NB4 (cell line): ENCODE measurements at regions not wholly inside any gene's neighbourhood (a gene's known extent, or its start where the extent isn't known, plus 50 kb on each side); places are given as distances from the start of the nearest gene placed in this dataset.
"Not testable (repeated sequence)": the region's sequence is repeated elsewhere in the genome, so short reads cannot be mapped to it uniquely, and the experiment has no call there.

Source experiments
- DNase-seq: peaks from one replicate; pipeline ENCODE4 v3.0.0; 2010; ENCODE audit warnings: low read depth
- H3K4me3 ChIP-seq: one replicate; pipeline ENCODE4 v1.5.1; 2011; ENCODE audit warnings: mild to moderate bottlenecking, low read depth, low read length, moderate library complexity
- MYC ChIP-seq: IDR thresholded peaks from 2 replicates; pipeline ENCODE4 v1.6.1; 2011; ENCODE audit warnings: low read depth, low read length
- POLR2A ChIP-seq: IDR thresholded peaks from 2 replicates; pipeline ENCODE4 v1.6.1; 2011; ENCODE audit warnings: mild to moderate bottlenecking; ENCODE audit not compliant: insufficient read length; ENCODE audit errors: extremely low read depth
- TF ChIP-seq, protein P1 (sequence below): IDR thresholded peaks from one replicate; pipeline ENCODE4 v1.5.1; 2012; ENCODE audit warnings: low read depth, low read length
- TF ChIP-seq, protein P2 (sequence below): IDR thresholded peaks from 2 replicates; pipeline ENCODE4 v1.6.1; 2011; ENCODE audit warnings: low read depth, low read length

DNA sequence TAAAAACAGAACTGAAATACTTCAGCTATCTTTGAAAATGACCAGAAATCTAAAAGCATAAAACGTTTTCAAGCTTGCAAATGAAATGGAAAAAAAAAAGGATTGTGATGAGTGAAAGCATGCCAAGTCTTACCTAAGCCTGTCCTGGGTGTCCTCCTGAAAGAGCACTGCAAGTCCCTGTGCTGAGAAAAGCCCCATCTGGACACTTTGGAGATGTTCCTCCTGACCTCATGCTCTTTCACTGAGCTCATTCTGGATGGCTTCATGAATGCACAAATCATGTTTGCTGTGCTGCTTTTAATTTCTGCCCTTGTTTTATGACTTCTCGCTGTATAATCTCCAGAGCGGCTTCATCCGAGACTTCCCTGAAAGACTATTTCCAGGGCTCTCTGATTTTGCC, 136.0 kb downstream of the SOD2 start:
- no peak for DNase-seq
- TF ChIP-seq MYC (no peak), POLR2A (no peak)
- TF ChIP-seq, protein P1, sequence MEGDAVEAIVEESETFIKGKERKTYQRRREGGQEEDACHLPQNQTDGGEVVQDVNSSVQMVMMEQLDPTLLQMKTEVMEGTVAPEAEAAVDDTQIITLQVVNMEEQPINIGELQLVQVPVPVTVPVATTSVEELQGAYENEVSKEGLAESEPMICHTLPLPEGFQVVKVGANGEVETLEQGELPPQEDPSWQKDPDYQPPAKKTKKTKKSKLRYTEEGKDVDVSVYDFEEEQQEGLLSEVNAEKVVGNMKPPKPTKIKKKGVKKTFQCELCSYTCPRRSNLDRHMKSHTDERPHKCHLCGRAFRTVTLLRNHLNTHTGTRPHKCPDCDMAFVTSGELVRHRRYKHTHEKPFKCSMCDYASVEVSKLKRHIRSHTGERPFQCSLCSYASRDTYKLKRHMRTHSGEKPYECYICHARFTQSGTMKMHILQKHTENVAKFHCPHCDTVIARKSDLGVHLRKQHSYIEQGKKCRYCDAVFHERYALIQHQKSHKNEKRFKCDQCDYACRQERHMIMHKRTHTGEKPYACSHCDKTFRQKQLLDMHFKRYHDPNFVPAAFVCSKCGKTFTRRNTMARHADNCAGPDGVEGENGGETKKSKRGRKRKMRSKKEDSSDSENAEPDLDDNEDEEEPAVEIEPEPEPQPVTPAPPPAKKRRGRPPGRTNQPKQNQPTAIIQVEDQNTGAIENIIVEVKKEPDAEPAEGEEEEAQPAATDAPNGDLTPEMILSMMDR: no peak
- TF ChIP-seq, protein P2, sequence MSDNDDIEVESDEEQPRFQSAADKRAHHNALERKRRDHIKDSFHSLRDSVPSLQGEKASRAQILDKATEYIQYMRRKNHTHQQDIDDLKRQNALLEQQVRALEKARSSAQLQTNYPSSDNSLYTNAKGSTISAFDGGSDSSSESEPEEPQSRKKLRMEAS: no peak
- no peak overlapping the region for H3K4me3 ChIP-seq

DNA sequence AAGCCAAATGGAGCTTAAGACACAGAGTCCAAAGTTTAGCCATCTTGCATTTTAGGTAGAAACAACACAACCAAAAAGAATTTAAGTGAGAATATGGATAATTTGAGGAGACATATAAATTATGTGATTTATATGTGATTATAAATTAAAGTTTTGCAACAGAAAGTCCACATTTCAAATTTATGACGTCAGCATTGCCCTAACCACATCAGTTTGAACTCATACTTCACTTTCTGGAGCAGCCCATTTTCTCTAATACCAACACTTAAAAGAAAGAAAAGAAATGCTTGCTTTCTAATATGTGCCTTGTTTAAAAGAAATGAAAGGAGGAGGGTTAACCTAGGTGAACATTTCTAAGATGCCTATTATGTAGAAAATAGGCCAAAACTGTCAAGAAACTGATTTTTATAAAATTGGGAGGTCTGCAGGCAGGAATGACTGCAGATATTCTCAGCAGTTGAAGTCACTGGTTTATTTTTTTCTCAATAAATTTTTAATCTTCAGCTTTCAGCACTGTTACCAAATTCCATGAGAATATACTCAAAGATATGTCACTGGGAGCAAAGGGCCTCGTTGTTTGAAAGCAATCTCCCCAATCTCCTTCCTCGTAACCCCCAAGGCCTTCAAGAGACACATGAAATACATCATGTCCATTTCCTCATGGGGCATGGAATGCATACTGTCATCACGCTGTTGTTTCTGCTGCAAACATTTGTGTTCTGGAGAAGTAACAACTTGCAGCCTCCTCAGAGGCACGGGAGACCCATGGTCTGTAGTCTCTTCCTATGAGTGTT, 137.8 kb downstream of the SOD2 start:
- no peak for DNase-seq
- no peak overlapping the region for H3K4me3 ChIP-seq
- TF ChIP-seq POLR2A (no peak), MYC (no peak)
- TF ChIP-seq, protein P2: no peak
- TF ChIP-seq, protein P1: no peak

DNA sequence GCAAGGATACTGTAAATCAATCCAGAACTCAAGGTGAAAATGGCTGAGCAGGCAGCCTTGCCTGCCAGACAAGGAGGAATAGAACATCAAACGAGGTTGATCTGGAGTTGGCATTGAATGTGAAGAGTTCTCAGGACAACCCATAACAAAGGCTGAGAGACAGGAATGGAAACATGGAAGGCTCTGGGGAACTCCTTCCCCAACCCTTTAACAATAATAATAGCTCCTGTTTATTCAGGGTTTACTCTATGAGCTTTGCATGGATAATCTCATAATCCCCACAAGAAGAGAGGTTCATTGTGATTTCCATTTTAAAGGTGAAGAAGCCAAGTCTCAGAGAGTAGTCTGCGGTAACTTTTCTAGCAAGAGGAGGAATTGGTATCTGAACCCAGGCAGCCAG, 151.7 kb downstream of the SOD2 start:
- no peak for DNase-seq
- no peak overlapping the region for H3K4me3 ChIP-seq
- TF ChIP-seq, protein P2: no peak

DNA sequence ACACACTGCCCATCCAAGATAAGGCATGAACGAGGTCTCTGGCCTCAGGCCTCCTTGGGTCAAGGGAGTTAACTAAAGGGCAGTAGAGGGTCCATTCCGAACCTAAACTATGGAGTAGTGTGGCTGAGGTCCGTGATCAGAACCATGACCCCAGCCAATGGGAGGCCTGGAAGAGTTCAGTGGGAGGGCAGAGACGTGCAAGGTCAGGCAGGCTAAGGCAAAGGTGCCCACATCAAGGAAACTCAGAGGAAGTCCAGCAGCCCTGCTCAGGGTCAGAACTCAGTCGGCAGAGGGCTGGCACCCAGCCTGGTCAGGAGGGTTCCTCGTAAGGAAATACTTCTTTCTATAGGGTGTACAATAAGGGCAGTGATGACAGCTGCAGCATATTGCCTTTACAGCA, 152.2 kb downstream of the SOD2 start:
- H3K4me3 ChIP-seq: no peak overlapping the region
- no peak for DNase-seq
- TF ChIP-seq, protein P2: no peak
- TF ChIP-seq, protein P1: no peak
- TF ChIP-seq MYC (no peak), POLR2A (no peak)

DNA sequence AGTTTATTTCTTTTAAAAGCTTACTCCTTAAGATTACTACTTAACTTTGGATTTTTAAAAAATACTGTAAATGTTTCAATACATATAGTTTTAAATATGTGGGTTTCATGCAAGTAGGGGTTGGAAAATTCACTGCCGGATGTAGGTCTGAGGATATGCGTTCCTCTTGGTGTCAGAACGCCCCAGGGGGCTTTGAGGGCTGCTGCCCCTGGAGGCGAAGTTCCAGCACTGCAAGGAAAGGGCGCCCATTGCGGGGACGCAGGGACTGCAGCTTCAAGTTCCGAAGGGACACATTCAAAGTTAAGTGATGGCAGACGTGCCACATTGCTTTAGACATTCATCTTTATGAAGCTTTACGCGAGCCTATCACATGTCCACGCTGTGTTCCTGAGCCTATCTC, 152.9 kb downstream of the SOD2 start:
- DNase-seq: peak; percentile 54
- TF ChIP-seq, protein P1: peak; percentile 78
- TF ChIP-seq, protein P2: no peak
- TF ChIP-seq POLR2A: no peak
- H3K4me3 ChIP-seq: no peak overlapping the region

DNA sequence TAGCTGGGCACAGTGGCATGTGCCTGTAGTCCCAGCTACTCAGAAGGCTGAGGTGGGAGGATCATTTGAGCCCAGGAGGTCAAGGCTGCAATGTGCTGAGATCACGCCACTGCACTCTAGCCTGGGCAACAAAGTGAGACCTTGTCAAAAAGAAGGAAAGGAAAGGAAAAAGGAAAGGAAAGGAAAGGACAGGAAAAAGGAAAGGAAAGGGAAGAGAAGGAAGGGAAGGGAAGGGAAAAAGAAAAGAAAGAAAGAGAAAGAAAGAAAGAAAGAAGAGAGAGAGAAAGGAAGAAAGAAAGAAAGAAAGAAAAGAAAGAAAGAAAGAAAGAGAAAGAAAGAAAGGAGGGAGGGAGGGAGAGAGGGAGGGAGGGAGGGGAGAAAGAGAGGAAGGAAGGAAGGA, 155.0 kb downstream of the SOD2 start:
- DNase-seq, H3K4me3 ChIP-seq: not testable (repeated sequence)

DNA sequence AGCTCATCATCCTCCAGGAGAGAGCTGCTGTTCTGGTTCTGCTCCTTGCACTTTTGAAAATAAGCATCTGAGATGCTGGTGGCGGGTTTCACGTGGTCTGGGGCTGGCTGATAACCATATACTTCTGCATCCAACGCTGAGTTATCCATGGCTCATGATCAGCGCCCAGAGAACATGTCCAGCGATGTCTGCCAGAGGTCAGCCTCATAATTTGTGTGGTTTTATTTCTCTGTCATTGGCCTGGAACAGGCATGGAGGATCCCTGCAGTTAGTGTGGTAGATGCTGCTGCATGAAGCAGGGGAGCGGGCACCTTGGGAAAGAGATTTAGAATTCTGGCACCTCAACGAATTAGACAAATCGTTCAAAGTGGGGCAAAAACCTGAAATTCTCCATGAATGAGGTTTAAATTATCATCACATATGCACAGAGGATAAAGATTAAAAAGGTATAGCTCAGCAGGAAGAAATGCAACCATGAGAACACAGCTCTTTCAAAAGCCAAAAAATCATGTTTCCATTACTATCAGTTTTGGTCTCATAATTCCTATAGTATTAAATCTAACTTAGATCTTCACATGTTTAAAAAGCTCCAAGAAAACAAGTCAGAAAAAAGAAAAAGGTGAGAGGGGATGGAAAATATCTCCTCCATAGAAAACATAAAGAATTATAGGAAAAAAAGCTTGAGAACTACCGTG, 157.2 kb downstream of the SOD2 start:
- no peak overlapping the region for H3K4me3 ChIP-seq
- TF ChIP-seq, protein P2: no peak
- no peak for TF ChIP-seq POLR2A
- TF ChIP-seq, protein P1: no peak
- TF ChIP-seq MYC: no peak
- no peak for DNase-seq
